H1 (cell line): ENCODE measurements at regions not wholly inside any gene's neighbourhood (a gene's known extent, or its start where the extent isn't known, plus 50 kb on each side); places are given as distances from the start of the nearest gene placed in this dataset.

Experiments used
- EP300 ChIP-seq, 2 experiments: IDR thresholded peaks; 1 replicate in 1 of 2; 2 replicates in 1 of 2; pipeline ENCODE4 v1.6.1; 2011 to 2012; ENCODE audit warnings: low read depth in 2 of 2, low read length in 2 of 2, mild to moderate bottlenecking in 2 of 2, borderline replicate concordance in 1 of 2, inconsistent platforms in 1 of 2, moderate library complexity in 1 of 2
- GABPA ChIP-seq: IDR thresholded peaks from 2 replicates; pipeline ENCODE4 v1.6.1; 2011; ENCODE audit warnings: mild to moderate bottlenecking, low read length, moderate library complexity, borderline replicate concordance; ENCODE audit not compliant: insufficient read depth
- JUN ChIP-seq: IDR thresholded peaks from 2 replicates; pipeline ENCODE4 v1.6.1; 2011; ENCODE audit warnings: low read depth, mild to moderate bottlenecking, improper control_type of control experiment, low read length
- MAFK ChIP-seq: IDR thresholded peaks from 2 replicates; pipeline ENCODE4 v1.6.1; 2012; ENCODE audit warnings: low read depth, mild to moderate bottlenecking, improper control_type of control experiment, low read length
- NANOG ChIP-seq: IDR thresholded peaks from 2 replicates; pipeline ENCODE4 v1.6.1; 2011; ENCODE audit warnings: low read length, low read depth, mild to moderate bottlenecking, inconsistent platforms; ENCODE audit not compliant: insufficient read depth, poor library complexity, severe bottlenecking
- POLR2A ChIP-seq, 2 experiments: IDR thresholded peaks; 1 replicate in 1 of 2; 2 replicates in 1 of 2; pipeline ENCODE4 v1.6.1; 2011; ENCODE audit warnings: low read depth in 2 of 2, low read length in 2 of 2, mild to moderate bottlenecking in 2 of 2; ENCODE audit errors: control extremely low read depth in 1 of 2
- POLR2AphosphoS5 ChIP-seq: IDR thresholded peaks from 2 replicates; pipeline ENCODE4 v1.6.1; 2011; ENCODE audit warnings: low read depth, low read length
- RAD21 ChIP-seq, 2 experiments: IDR thresholded peaks in 1 of 2; conservative IDR thresholded peaks in 1 of 2; 2 replicates each; pipeline ENCODE4 v1.6.1; 2011; ENCODE audit warnings: low read depth in 2 of 2, low read length in 2 of 2, improper control_type of control experiment in 1 of 2, inconsistent platforms in 1 of 2, mild to moderate bottlenecking in 1 of 2, moderate library complexity in 1 of 2
- RNF2 ChIP-seq: fragments of 200-900, 300-1000 bp; sonication (generic); IDR thresholded peaks from 2 replicates; pipeline ENCODE4 v1.7.1; 2016; ENCODE audit warnings: borderline replicate concordance, low read depth, mild to moderate bottlenecking, antibody characterized with exemption, low read length; ENCODE audit not compliant: poor library complexity, severe bottlenecking; ENCODE audit errors: missing control alignments
- TF ChIP-seq, protein P1 (sequence below), 3 experiments: IDR thresholded peaks; 1 replicate in 2 of 3; 2 replicates in 1 of 3; pipeline versions ENCODE4 v1.5.1 to v1.6.1; 2011; ENCODE audit warnings: low read length in 3 of 3, mild to moderate bottlenecking in 3 of 3, inconsistent platforms in 2 of 3, low read depth in 1 of 3, moderate library complexity in 1 of 3; ENCODE audit not compliant: insufficient read depth in 1 of 3; ENCODE audit errors: control extremely low read depth in 1 of 3
- TF ChIP-seq, protein P2 (sequence below): IDR thresholded peaks from 2 replicates; pipeline ENCODE4 v1.6.1; 2012; ENCODE audit warnings: low read length, inconsistent platforms

DNA sequence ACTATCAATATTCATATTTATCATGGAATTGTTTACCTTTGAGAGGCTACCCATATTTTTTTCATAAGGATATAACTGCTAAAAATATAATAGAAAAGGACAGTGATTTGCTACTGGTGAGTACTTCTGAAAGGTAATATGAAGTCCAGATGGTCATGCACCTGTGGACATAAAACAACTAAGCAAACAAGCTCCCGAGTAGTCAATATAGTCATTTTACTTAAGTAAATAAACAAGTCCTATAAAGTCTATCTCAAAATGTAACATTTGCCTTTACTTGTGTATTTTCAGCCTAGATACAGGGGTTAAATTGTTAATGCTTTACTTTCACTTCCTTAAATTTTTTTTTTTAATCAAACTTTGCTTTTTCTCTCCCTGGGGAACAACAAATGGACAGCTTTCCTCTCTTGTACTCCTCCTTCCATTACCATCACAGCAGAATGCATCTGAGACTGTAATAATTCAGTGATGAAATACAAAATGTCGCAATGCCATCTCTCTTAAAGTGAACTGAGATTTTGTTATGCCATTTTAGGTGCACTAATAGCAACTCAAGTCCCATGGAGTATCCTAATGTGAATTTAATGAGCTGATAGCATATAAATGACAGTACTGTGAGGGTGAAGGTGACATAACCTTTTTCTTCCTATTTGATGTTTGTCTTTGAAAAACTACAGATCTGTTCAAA lies 1325.4 kb upstream of the ZEB2 start:
- TF ChIP-seq, protein P1, sequence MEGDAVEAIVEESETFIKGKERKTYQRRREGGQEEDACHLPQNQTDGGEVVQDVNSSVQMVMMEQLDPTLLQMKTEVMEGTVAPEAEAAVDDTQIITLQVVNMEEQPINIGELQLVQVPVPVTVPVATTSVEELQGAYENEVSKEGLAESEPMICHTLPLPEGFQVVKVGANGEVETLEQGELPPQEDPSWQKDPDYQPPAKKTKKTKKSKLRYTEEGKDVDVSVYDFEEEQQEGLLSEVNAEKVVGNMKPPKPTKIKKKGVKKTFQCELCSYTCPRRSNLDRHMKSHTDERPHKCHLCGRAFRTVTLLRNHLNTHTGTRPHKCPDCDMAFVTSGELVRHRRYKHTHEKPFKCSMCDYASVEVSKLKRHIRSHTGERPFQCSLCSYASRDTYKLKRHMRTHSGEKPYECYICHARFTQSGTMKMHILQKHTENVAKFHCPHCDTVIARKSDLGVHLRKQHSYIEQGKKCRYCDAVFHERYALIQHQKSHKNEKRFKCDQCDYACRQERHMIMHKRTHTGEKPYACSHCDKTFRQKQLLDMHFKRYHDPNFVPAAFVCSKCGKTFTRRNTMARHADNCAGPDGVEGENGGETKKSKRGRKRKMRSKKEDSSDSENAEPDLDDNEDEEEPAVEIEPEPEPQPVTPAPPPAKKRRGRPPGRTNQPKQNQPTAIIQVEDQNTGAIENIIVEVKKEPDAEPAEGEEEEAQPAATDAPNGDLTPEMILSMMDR (IDR thresholded peaks at IDR 0.05; ENCODE audit: control extremely low read depth in 1 of 3, insufficient read depth in 1 of 3, low read depth in 1 of 3, low read length in 3 of 3), result no peak
- TF ChIP-seq NANOG (no peak), GABPA (no peak), POLR2AphosphoS5 (no peak), EP300 (IDR thresholded peaks at IDR 0.05; ENCODE audit: borderline replicate concordance in 1 of 2, low read depth in 2 of 2, low read length in 2 of 2) (no peak), RAD21 (IDR thresholded peaks at IDR 0.05 in 1 of 2, conservative IDR thresholded peaks at IDR 0.05 in 1 of 2; ENCODE audit: low read depth in 2 of 2, low read length in 2 of 2) (no peak), RNF2 (no peak), MAFK (no peak), JUN (no peak), POLR2A (IDR thresholded peaks at IDR 0.05; ENCODE audit: control extremely low read depth in 1 of 2, low read depth in 2 of 2, low read length in 2 of 2) (no peak)
- TF ChIP-seq, protein P2, sequence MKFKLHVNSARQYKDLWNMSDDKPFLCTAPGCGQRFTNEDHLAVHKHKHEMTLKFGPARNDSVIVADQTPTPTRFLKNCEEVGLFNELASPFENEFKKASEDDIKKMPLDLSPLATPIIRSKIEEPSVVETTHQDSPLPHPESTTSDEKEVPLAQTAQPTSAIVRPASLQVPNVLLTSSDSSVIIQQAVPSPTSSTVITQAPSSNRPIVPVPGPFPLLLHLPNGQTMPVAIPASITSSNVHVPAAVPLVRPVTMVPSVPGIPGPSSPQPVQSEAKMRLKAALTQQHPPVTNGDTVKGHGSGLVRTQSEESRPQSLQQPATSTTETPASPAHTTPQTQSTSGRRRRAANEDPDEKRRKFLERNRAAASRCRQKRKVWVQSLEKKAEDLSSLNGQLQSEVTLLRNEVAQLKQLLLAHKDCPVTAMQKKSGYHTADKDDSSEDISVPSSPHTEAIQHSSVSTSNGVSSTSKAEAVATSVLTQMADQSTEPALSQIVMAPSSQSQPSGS, result no peak
